C4-2B (cell line): ENCODE measurements at regions not wholly inside any gene's neighbourhood (a gene's known extent, or its start where the extent isn't known, plus 50 kb on each side); places are given as distances from the start of the nearest gene placed in this dataset.

ENCODE experiments used
- H3K27ac ChIP-seq: fragments of 450-650 bp; 2 replicates; pipeline ENCODE4 v1.5.1; 2017
- ZFX ChIP-seq: fragments of 450-650 bp; IDR thresholded peaks from 2 replicates; pipeline ENCODE4 v1.6.1; 2017
- TF ChIP-seq, protein P1 (sequence below): fragments of 450-650 bp; conservative IDR thresholded peaks from 2 replicates; pipeline ENCODE4 v1.5.1; 2017; ENCODE audit warnings: mild to moderate bottlenecking

DNA sequence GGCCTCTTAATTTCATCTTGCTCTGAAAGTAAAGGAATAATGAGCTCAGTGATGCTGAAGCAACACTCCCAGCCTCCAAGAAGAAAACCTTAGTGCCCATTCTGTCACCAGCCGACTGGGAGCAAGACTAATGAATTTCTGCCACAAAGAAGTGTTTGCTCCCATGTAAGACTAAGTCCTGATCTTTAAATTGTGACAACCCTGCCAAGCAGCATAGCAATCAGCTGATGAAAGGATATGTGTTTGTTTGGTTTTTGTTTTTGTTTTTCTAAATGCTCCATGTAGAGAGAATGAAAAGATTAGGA lies 113.7 kb upstream of the PALMD start:
- TF ChIP-seq, protein P1, sequence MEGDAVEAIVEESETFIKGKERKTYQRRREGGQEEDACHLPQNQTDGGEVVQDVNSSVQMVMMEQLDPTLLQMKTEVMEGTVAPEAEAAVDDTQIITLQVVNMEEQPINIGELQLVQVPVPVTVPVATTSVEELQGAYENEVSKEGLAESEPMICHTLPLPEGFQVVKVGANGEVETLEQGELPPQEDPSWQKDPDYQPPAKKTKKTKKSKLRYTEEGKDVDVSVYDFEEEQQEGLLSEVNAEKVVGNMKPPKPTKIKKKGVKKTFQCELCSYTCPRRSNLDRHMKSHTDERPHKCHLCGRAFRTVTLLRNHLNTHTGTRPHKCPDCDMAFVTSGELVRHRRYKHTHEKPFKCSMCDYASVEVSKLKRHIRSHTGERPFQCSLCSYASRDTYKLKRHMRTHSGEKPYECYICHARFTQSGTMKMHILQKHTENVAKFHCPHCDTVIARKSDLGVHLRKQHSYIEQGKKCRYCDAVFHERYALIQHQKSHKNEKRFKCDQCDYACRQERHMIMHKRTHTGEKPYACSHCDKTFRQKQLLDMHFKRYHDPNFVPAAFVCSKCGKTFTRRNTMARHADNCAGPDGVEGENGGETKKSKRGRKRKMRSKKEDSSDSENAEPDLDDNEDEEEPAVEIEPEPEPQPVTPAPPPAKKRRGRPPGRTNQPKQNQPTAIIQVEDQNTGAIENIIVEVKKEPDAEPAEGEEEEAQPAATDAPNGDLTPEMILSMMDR = no peak
- TF ChIP-seq ZFX = no peak
- H3K27ac ChIP-seq = no peak overlapping the region

DNA sequence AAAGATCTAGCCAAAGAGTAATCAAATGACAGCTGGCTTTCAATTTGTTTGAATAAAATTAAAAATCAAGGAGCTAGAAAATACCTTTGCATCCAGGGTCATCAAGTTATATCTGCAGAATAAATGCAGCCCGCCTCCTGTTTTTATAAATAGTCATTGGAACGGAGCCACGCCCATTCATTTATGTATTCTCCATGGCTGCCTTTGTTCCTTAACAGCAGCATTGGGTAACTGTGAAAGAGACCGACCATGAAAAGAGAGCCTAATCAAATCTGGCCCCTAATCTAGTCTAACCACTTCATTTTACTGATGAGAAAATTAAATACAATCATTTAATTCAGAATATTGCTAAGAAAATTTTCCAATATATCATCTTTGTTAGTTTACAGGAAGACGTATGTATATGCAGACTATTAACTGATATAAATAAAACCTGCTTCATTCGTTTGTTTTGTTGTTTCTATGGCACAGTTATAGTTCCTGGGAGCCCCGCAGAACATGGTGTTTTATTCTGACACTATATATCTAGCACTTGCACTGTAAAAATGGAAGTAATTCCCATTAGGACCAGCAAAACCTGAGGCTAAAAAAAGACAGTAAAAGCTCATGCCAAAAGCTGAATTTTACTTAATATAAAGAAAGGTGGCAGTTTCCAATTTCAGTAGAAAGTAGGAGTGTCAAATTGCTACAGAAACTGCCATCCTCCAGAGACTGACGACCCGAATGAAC lies 111.8 kb upstream of the PALMD start:
- TF ChIP-seq ZFX = no peak
- TF ChIP-seq, protein P1 = no peak
- H3K27ac ChIP-seq = no peak overlapping the region

DNA sequence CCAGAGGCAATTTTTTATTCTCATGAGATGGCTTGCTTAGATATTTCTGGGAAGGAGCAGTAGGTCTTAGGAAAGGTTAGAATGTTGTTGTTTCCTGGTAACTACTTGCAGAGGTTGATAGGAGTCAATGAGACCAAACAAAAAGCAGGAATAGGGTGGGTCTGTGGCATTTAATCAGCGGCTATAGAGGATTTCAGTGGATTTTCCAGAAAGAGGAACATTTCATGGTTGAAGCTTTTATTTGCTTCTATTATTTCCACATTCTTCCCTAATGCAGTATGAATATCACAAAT lies 111.3 kb upstream of the PALMD start:
- H3K27ac ChIP-seq = no peak overlapping the region
- TF ChIP-seq ZFX = no peak
- TF ChIP-seq, protein P1 = no peak

DNA sequence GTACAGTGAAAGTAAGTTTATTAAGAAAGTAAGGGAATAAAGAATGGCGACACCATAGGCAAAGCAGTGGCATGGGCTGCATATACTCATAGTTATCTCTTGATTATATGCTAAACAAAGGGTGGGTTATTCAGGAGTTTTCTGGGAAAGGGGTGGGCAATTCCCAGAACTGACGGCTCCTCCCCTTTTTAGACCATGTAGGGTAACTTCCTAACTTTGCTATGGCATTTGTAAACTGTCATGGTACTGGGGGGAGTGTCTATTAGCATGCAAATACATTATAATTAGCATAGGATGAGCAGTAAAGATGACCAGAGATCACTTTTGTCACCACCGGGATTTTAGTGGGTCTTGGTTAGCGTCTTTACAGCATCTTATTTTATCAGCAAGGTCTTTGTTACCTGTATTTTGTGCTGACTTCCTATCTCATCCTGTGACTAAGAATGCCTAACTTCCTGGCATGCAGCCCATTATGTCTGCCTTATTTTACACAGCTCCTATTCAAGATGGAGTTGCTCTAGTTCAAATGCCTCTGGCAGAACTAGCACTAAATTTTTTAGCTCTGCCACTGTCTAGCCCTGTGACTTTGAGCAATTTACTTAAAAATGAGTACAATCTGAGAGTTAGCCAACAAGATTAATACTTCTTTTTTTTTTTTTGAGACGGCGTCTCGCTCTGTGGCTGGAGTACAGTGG lies 110.3 kb upstream of the PALMD start:
- no peak overlapping the region for H3K27ac ChIP-seq
- TF ChIP-seq, protein P1 = no peak
- no peak for TF ChIP-seq ZFX

DNA sequence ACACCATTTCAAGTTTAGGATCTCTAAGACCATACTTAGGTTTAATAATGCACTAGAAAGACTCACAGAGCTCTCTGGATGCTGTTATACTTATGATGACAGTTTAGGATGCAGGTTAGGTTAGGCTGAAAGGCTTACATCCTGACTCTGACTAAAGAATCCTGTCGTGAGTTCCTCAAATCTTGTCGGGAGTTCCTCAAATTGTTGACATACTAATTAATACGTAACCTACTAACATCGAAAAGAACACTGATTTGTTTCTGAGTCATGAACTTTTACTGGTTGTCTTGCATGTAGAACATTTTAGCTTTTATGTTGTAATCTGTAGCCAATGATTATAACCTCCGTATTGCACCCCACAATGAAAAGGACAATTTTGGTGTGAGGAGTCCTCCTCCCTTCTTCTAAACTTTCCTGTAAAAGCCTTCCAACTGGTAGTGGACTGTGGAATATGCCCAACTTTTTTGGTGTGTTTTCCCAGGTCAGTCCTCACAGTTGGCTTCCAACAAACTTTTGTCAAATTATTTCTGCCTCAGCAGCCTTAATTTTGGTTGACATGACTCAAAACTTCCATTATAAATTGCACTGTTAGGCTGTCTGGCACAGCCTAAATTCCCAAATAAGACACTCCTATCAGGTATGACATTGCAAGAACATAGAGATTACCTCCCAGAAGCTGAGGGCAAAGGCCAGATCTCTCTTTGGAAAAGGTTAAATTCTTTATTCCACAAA lies 107.9 kb upstream of the PALMD start:
- TF ChIP-seq ZFX = no peak
- H3K27ac ChIP-seq = no peak overlapping the region

DNA sequence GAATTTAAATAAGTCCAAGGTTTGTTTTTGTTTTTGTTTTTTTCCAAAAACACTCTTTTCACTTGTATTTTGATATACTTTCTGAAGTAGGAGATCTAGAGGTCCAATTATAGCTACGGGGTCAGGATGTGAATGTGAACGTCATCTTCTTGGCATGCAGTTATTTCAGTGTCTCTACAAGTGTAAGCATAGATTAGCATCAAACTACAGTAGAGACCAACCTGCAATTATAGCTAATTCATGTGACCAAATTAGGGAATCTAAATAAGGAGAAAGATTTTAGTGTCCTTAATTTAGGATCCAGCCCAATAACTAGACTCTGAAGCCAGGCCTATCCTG lies 107.3 kb upstream of the PALMD start:
- no peak overlapping the region for H3K27ac ChIP-seq
- TF ChIP-seq ZFX = no peak
- TF ChIP-seq, protein P1 = no peak

DNA sequence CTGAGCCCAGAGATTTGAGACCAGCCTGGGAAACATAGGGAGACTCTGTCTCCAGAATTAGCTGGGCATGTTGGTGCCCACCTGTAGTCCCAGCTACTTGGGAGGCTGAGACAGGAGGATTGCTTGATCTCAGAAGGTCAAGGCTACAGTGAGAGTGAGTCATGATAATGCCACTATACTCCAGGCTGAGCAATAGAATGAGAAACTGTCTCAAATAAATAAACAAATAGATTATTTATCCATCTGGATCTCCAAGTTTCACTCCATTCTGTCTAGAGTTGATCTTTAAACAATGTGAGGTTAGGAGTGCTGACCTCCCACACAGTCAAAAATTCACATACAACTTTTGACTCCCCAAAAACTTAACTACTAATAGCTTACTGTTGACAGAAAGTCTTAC lies 106.8 kb upstream of the PALMD start:
- H3K27ac ChIP-seq = no peak overlapping the region
- TF ChIP-seq, protein P1 = no peak
- no peak for TF ChIP-seq ZFX

DNA sequence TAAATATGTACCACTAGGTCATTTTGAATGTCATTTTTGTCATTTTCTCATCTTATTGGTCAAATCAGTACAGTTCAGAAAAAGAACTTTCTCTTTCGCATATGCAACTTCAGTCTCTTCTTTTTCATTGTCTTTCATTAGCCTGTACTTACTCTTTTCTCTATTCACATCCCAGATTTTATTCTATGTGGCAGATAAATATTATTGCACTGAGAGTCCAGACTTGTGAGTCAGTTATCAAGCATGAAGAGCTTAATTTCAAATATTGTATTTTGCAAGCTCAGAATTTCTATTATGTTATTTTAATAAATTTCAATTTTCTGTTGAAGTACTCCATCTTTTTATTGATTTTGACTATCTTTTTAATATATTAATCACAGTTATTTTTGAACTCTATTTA lies 105.2 kb upstream of the PALMD start:
- H3K27ac ChIP-seq = no peak overlapping the region
- TF ChIP-seq ZFX = no peak
- TF ChIP-seq, protein P1 = no peak
